K562 (cell line): ENCODE measurements at regions not wholly inside any gene's neighbourhood (a gene's known extent, or its start where the extent isn't known, plus 50 kb on each side); places are given as distances from the start of the nearest gene placed in this dataset.

Experiments
- ATAC-seq: fragments of 200-7000 bp; cut with Tn5 transposase; 3 replicates; pipeline ENCODE4 v1.9.1; 2020; ENCODE audit warnings: moderate library complexity
- BruUV-seq: library from RNA; stranded (reverse); fragments of 400-500 nt; replicated peaks from 2 replicates; lab custom pipeline; 2021; lab: Mats Ljungman, UMichigan
- CTCF ChIA-PET: fragments of 300-600 bp; formaldehyde crosslinking; extraction: SDS; loops from one replicate; lab custom pipeline; 2021; ENCODE audit warnings: low intra/inter-chr PET ratio; lab: Yijun Ruan, JAX
- POLR2A ChIA-PET: fragments of 300-600, 350-650 bp; sonication (Branson Sonifier 250); formaldehyde crosslinking; extraction: SDS; loops from one replicate; lab custom pipeline; 2021; ENCODE audit warnings: antibody characterized with exemption, inconsistent platforms; lab: Yijun Ruan, JAX
- DNase-seq, 4 experiments: peaks; one replicate each; pipeline versions ENCODE4 v3.0.0 to v3.0.0-alpha.2; 2011 to 2018; ENCODE audit warnings: low spot score in 3 of 4, mixed read lengths in 3 of 4; ENCODE audit errors: extremely low read depth in 1 of 4
- FAIRE-seq: peaks from 2 replicates; lab custom pipeline; 2011; peaks lifted over from hg19 to GRCh38; lab: Jason Lieb, UNC
- H2AFZ ChIP-seq: 2 replicates; pipeline ENCODE4 v1.6.0; 2011; ENCODE audit warnings: low read depth, low read length, control low read depth, inconsistent platforms
- H3K27ac ChIP-seq: fragments of 200-600 bp; 3 replicates; pipeline ENCODE4 v1.8.0; 2011; ENCODE audit warnings: low read depth, mild to moderate bottlenecking, control low read depth, inconsistent platforms, low read length, moderate library complexity, mixed read lengths; ENCODE audit errors: extremely low read depth
- H3K27me3 ChIP-seq, 2 experiments: fragments of 300-600 bp in 1 of 2; 2 replicates in 1 of 2; 3 replicates in 1 of 2; pipeline versions ENCODE4 v1.6.0 to v1.8.0; 2011; ENCODE audit warnings: inconsistent platforms in 2 of 2, low read length in 2 of 2, mild to moderate bottlenecking in 1 of 2, mixed read lengths in 1 of 2, moderate library complexity in 1 of 2; ENCODE audit not compliant: control insufficient read depth in 2 of 2, insufficient read depth in 2 of 2
- H3K36me3 ChIP-seq: fragments of 300-600 bp; 3 replicates; pipeline ENCODE4 v1.8.0; 2011; ENCODE audit warnings: mild to moderate bottlenecking, low read length, inconsistent platforms; ENCODE audit not compliant: control insufficient read depth, insufficient read depth
- H3K4me1 ChIP-seq, 2 experiments: fragments of 200-600 bp in 1 of 2; replicated peaks in 1 of 2; 2 replicates in 1 of 2; 3 replicates in 1 of 2; pipeline versions ENCODE4 v1.5.1 to v1.8.0; 2011; ENCODE audit warnings: inconsistent platforms in 2 of 2, low read length in 2 of 2, mild to moderate bottlenecking in 1 of 2, mixed read lengths in 1 of 2, moderate library complexity in 1 of 2; ENCODE audit not compliant: control insufficient read depth in 2 of 2, insufficient read depth in 2 of 2
- H3K4me2 ChIP-seq: 2 replicates; pipeline ENCODE4 v1.6.1; 2011; ENCODE audit warnings: low read length, control low read depth, inconsistent platforms, mixed read lengths; ENCODE audit not compliant: insufficient read depth
- H3K4me3 ChIP-seq: fragments of 200-600 bp; sonication (generic), shearing (Covaris generic); 2 replicates; pipeline ENCODE4 v1.5.1; 2016; ENCODE audit warnings: control low read depth, inconsistent platforms
- H3K79me2 ChIP-seq: fragments of 200-600 bp; 3 replicates; pipeline ENCODE4 v1.8.0; 2011; ENCODE audit warnings: low read length, inconsistent platforms; ENCODE audit not compliant: control insufficient read depth, insufficient read depth
- H3K9ac ChIP-seq, 2 experiments: 2 replicates each; pipeline versions ENCODE4 v1.6.0 to v1.6.1; 2011; ENCODE audit warnings: low read depth in 2 of 2, low read length in 2 of 2, control low read depth in 1 of 2, inconsistent platforms in 1 of 2, mild to moderate bottlenecking in 1 of 2, mixed read lengths in 1 of 2; ENCODE audit not compliant: insufficient read depth in 1 of 2
- H3K9me1 ChIP-seq: one replicate; pipeline ENCODE4 v1.6.0; 2011; ENCODE audit warnings: inconsistent platforms, mild to moderate bottlenecking, low read length, moderate library complexity; ENCODE audit not compliant: control insufficient read depth, insufficient read depth
- H3K9me3 ChIP-seq: replicated peaks from 2 replicates; pipeline ENCODE4 v1.5.1; 2011; ENCODE audit warnings: low read depth, low read length, inconsistent platforms; ENCODE audit not compliant: control insufficient read depth, insufficient read depth
- H4K20me1 ChIP-seq: replicated peaks from 2 replicates; pipeline ENCODE4 v1.6.1; 2011; ENCODE audit warnings: low read length, inconsistent platforms, mixed read lengths; ENCODE audit not compliant: control insufficient read depth, insufficient read depth
- ESRRA ChIP-seq: fragments of 450-650 bp; IDR thresholded peaks from 2 replicates; pipeline ENCODE4 v1.6.1; 2014; ENCODE audit warnings: low read depth, mild to moderate bottlenecking, moderate library complexity, borderline replicate concordance
- FOXA3 ChIP-seq, 2 experiments: fragments of 450-650 bp in 1 of 2; sonication (generic) in 1 of 2; formaldehyde crosslinking; IDR thresholded peaks in 1 of 2; conservative IDR thresholded peaks in 1 of 2; 2 replicates each; pipeline versions ENCODE4 v1.4.0 to v1.8.0; 2020 to 2022; ENCODE audit warnings: mild to moderate bottlenecking in 2 of 2, missing genetic modification reagents in 1 of 2
- MEF2A ChIP-seq: IDR thresholded peaks from 2 replicates; pipeline ENCODE4 v1.6.1; 2011; ENCODE audit warnings: low read depth, mild to moderate bottlenecking, low read length, moderate library complexity; ENCODE audit not compliant: control insufficient read depth
- PHF8 ChIP-seq: fragments of 200-600 bp; sonication (generic); IDR thresholded peaks from 2 replicates; pipeline ENCODE4 v1.6.1; 2012; ENCODE audit warnings: mixed run types, mild to moderate bottlenecking, inconsistent platforms, low read length, moderate library complexity, borderline replicate concordance
- STAT5A ChIP-seq: IDR thresholded peaks from 2 replicates; pipeline ENCODE4 v1.6.1; 2012; ENCODE audit warnings: low read length, inconsistent platforms, borderline replicate concordance
- TCF3 ChIP-seq: sonication (generic); formaldehyde crosslinking; IDR thresholded peaks from 2 replicates; pipeline ENCODE4 v1.4.0; 2020; ENCODE audit warnings: mild to moderate bottlenecking, missing genetic modification reagents
- WGBS: fragments of 100-300 bp; shearing (Covaris generic); methylation state at CpG from one replicate; pipeline ENCODE4 v1.1.6; 2016; ENCODE audit warnings: low coverage, mixed read lengths; ENCODE audit not compliant: insufficient coverage; ENCODE audit errors: missing lambda C conversion rate; 5-methylcytosine and 5-hydroxymethylcytosine counted together
- in situ Hi-C: fragments of 300-500 bp; cut with MboI; formaldehyde crosslinking; loops from 4 replicates; pipeline ENCODE4 v1.15.0; 2018; ENCODE audit warnings: inconsistent platforms, mixed read lengths
- intact Hi-C: fragments of 100-400 bp; cut with micrococcal nuclease; formaldehyde crosslinking; loops from 2 replicates; pipeline ENCODE4 v1.14.2; 2022
- TF ChIP-seq, protein P1 (sequence below): fragments of 250-450 bp; sonication (Bioruptor Pico); IDR thresholded peaks from 2 replicates; pipeline ENCODE4 v1.5.0; 2021
- TF ChIP-seq, protein P2 (sequence below): sonication (generic); formaldehyde crosslinking; IDR thresholded peaks from 2 replicates; pipeline ENCODE4 v1.8.0; 2022; ENCODE audit warnings: missing genetic modification reagents, mild to moderate bottlenecking, borderline replicate concordance

DNA sequence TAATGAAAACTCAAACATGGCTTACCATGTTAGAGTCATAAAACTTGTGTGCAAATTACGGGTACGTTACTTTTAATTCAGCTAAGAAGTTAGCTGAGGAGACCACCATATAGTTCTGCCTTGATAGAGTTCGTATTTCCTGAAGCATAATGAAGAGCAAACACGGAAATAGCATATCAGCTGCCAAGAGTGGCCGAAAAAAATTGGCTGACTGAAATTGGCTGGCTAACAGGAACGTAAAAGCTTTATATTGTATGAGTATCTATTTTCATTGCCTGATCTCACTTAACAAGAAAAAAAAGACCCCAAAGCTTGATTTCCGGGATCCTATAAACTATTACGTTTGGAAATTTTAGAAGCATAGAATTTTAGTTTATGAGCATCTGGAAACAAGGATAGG lies 1222.9 kb downstream of the ZPLD1 start (continued):
- TF ChIP-seq, protein P1, sequence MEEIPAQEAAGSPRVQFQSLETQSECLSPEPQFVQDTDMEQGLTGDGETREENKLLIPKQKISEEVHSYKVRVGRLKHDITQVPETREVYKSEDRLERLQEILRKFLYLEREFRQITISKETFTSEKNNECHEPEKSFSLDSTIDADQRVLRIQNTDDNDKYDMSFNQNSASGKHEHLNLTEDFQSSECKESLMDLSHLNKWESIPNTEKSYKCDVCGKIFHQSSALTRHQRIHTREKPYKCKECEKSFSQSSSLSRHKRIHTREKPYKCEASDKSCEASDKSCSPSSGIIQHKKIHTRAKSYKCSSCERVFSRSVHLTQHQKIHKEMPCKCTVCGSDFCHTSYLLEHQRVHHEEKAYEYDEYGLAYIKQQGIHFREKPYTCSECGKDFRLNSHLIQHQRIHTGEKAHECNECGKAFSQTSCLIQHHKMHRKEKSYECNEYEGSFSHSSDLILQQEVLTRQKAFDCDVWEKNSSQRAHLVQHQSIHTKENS (CRISPR knock-in tag): no peak
- TF ChIP-seq STAT5A (no peak), TCF3 (no peak)
- TF ChIP-seq, protein P2, sequence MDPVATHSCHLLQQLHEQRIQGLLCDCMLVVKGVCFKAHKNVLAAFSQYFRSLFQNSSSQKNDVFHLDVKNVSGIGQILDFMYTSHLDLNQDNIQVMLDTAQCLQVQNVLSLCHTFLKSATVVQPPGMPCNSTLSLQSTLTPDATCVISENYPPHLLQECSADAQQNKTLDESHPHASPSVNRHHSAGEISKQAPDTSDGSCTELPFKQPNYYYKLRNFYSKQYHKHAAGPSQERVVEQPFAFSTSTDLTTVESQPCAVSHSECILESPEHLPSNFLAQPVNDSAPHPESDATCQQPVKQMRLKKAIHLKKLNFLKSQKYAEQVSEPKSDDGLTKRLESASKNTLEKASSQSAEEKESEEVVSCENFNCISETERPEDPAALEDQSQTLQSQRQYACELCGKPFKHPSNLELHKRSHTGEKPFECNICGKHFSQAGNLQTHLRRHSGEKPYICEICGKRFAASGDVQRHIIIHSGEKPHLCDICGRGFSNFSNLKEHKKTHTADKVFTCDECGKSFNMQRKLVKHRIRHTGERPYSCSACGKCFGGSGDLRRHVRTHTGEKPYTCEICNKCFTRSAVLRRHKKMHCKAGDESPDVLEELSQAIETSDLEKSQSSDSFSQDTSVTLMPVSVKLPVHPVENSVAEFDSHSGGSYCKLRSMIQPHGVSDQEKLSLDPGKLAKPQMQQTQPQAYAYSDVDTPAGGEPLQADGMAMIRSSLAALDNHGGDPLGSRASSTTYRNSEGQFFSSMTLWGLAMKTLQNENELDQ: no peak

DNA sequence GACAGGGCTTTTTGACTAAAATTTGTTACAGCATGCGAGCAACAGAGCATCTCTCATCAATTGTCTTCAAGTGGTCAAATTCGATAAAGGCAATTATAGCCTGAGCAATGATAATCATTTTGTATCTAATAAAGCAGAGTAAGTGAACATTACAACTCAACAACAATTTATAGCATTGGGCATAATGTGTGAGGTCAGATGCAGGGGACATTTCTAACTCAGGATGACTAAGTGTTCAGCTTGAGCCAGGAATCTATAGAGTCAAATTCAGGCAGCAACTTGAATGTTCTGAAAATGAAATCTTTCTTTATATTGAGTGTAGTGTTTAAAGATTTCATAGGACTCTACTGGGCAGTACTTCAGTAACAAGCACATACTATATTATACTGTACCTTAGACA lies 1226.0 kb downstream of the ZPLD1 start:
- H3K9me3 ChIP-seq: no peaks in the 10 kb centered on the region
- H3K27ac ChIP-seq: no peak overlapping the region
- H2AFZ ChIP-seq: no peak overlapping the region
- no peak overlapping the region for H3K9ac ChIP-seq
- H3K36me3 ChIP-seq: no peaks in the 10 kb centered on the region
- no TSS peak for BruUV-seq
- DNase-seq (no peak), FAIRE-seq (no peak), ATAC-seq (no peak)
- no peak overlapping the region for H3K4me3 ChIP-seq
- intact Hi-C loops (no loop called here), in situ Hi-C loops (no loop called here)
- no peak overlapping the region for H3K4me2 ChIP-seq
- WGBS: 5% methylated on average over 2 of the region's 2 CpGs
- ChIA-PET CTCF (no interaction called here), POLR2A (no interaction called here)
- TF ChIP-seq PHF8 (no peak), MEF2A (no peak), FOXA3 (CRISPR knock-in tag; conservative IDR thresholded peaks at IDR 0.05 in 1 of 2, IDR thresholded peaks at IDR 0.05 in 1 of 2) (no peak), ESRRA (no peak)
- H3K9me1 ChIP-seq: no peaks in the 10 kb centered on the region
- no peaks in the 10 kb centered on the region for H3K4me1 ChIP-seq
- H3K79me2 ChIP-seq: no peaks in the 10 kb centered on the region
- H4K20me1 ChIP-seq: no peaks in the 10 kb centered on the region
- H3K27me3 ChIP-seq: no peaks in the 10 kb centered on the region
